Keratinocyte (primary cell): ENCODE measurements at regions not wholly inside any gene's neighbourhood (a gene's known extent, or its start where the extent isn't known, plus 50 kb on each side); places are given as distances from the start of the nearest gene placed in this dataset.

Source experiments
- CTCF ChIP-seq, 3 experiments: IDR thresholded peaks in 1 of 3; conservative IDR thresholded peaks in 1 of 3; optimal IDR thresholded peaks in 1 of 3; 2 replicates in 2 of 3; 3 replicates in 1 of 3; pipeline versions ENCODE3 to v1.5.1; 2011; ENCODE audit warnings: low read length in 3 of 3, mild to moderate bottlenecking in 3 of 3, moderate library complexity in 2 of 3, control low read depth in 1 of 3, inconsistent platforms in 1 of 3; ENCODE audit not compliant: insufficient read depth in 2 of 3; ENCODE audit errors: extremely low read depth in 1 of 3
- EZH2 ChIP-seq: IDR thresholded peaks from one replicate; pipeline ENCODE4 v1.6.1; 2012; ENCODE audit warnings: inconsistent platforms, mild to moderate bottlenecking, low read length, moderate library complexity

DNA sequence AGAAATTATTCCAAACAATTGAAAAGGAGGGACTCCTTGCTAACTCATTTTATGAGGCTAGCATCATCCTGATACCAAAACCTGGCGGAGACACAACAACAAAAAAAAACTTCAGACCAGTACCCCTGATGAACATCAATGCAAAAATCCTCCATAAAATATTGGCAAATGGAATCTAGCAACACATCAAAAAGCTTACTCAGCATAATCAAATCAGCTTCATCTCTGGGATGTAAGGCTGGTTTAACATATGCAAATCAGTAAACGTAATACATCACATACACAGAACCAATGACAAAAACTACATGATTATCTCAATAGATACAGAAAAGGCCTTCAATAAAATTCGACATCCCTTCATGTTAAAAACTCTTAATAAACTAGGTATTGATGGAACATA, 440.1 kb downstream of the NUF2 start:
- TF ChIP-seq CTCF (optimal IDR thresholded peaks at IDR 0.05 in 1 of 3, IDR thresholded peaks at IDR 0.05 in 1 of 3, conservative IDR thresholded peaks at IDR 0.05 in 1 of 3; ENCODE audit: extremely low read depth in 1 of 3, insufficient read depth in 2 of 3, low read length in 3 of 3), result no peak
- TF ChIP-seq EZH2, result no peak
